ENCODE measurements at regions not wholly inside any gene's neighbourhood (a gene's known extent, or its start where the extent isn't known, plus 50 kb on each side); places are given as distances from the start of the nearest gene placed in this dataset.

GRCh38 chr3:31180274-31180673, 285.8 kb upstream of the GADL1 start:
- TF ChIP-seq CTCF (IDR thresholded peaks at IDR 0.05): no peak
- no peak for TF ChIP-seq ZFX (IDR thresholded peaks at IDR 0.05; ENCODE audit: borderline replicate concordance)
- H3K27ac ChIP-seq: no peak overlapping the region

- H3K27ac ChIP-seq: no peak overlapping the region
- TF ChIP-seq ZFX (IDR thresholded peaks at IDR 0.05; ENCODE audit: borderline replicate concordance) (no peak), CTCF (IDR thresholded peaks at IDR 0.05) (no peak)
Measured at GRCh38 chr3:31181661-31182060, 287.2 kb upstream of the GADL1 start.

- H3K27ac ChIP-seq: no peak overlapping the region
- TF ChIP-seq CTCF (IDR thresholded peaks at IDR 0.05) (no peak), ZFX (IDR thresholded peaks at IDR 0.05; ENCODE audit: borderline replicate concordance) (no peak)
Measured at GRCh38 chr3:31182661-31183060, 288.2 kb upstream of the GADL1 start.

GRCh38 chr3:31184261-31185061, 290.0 kb upstream of the GADL1 start:
- TF ChIP-seq ZFX (IDR thresholded peaks at IDR 0.05; ENCODE audit: borderline replicate concordance): no peak
- no peak for TF ChIP-seq CTCF (IDR thresholded peaks at IDR 0.05)
- H3K27ac ChIP-seq: no peak overlapping the region

- TF ChIP-seq CTCF (IDR thresholded peaks at IDR 0.05) (no peak), ZFX (IDR thresholded peaks at IDR 0.05; ENCODE audit: borderline replicate concordance) (no peak)
- H3K27ac ChIP-seq: no peak overlapping the region
Measured at GRCh38 chr3:31185062-31185357, 290.5 kb upstream of the GADL1 start.

- TF ChIP-seq ZFX (IDR thresholded peaks at IDR 0.05; ENCODE audit: borderline replicate concordance) (no peak), CTCF (IDR thresholded peaks at IDR 0.05) (no peak)
- no peak overlapping the region for H3K27ac ChIP-seq
Measured at GRCh38 chr3:31186041-31186440, 291.6 kb upstream of the GADL1 start.

GRCh38 chr3:31187380-31187779, 292.9 kb upstream of the GADL1 start:
- TF ChIP-seq CTCF (IDR thresholded peaks at IDR 0.05): no peak
- TF ChIP-seq ZFX (IDR thresholded peaks at IDR 0.05; ENCODE audit: borderline replicate concordance): no peak
- H3K27ac ChIP-seq: no peak overlapping the region
